Gastrocnemius medialis (tissue), 4 donors: ENCODE measurements at regions not wholly inside any gene's neighbourhood (a gene's known extent, or its start where the extent isn't known, plus 50 kb on each side); places are given as distances from the start of the nearest gene placed in this dataset.

Source experiments
- CTCF ChIP-seq, 5 experiments: fragments of 450-650 bp in 3 of 5; fragments of 200-600 bp in 2 of 5; sonication (generic) in 2 of 5; IDR thresholded peaks in 4 of 5; conservative IDR thresholded peaks in 1 of 5; 1 replicate in 4 of 5; 2 replicates in 1 of 5; pipeline ENCODE4 v1.5.1; 2016 to 2019; ENCODE audit warnings: antibody characterized with exemption in 5 of 5, mild to moderate bottlenecking in 3 of 5, moderate library complexity in 3 of 5
- POLR2A ChIP-seq, 2 donors: fragments of 450-650 bp; IDR thresholded peaks; one replicate each; pipeline ENCODE4 v1.6.1; 2017; ENCODE audit warnings: antibody characterized with exemption in 2 of 2, mild to moderate bottlenecking in 2 of 2, moderate library complexity in 2 of 2

DNA sequence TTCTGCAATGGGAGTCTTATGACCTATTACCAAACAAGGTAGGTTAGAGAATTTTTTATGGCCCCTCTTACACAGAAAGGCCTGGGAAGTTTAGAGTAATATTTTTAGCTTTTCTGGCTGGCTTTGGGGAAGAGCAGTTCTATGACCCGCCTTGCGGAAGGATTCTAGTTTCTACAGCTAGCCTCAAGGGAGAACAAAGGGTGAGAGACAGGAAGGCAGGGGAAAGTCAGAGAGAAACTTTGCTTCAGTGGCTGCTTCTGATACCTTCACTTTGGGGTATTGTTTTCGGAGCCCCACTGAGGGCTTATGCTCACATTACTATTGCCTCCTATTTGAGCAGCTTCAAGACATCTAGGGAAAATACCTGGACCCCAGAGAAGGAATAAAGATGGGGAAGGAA lies 80.7 kb upstream of the NUDT4 start:
- TF ChIP-seq POLR2A (IDR thresholded peaks at IDR 0.05): no peak
- TF ChIP-seq CTCF (IDR thresholded peaks at IDR 0.05 in 4 of 5, conservative IDR thresholded peaks at IDR 0.05 in 1 of 5): no peak
